SJSA1 (cell line): ENCODE measurements at regions not wholly inside any gene's neighbourhood (a gene's known extent, or its start where the extent isn't known, plus 50 kb on each side); places are given as distances from the start of the nearest gene placed in this dataset.

Experiments used
- DNase-seq, 2 experiments: peaks; one replicate each; pipeline ENCODE4 v3.0.0-alpha.2; 2015 to 2020; ENCODE audit warnings: low spot score in 2 of 2, low read depth in 1 of 2
- H3K27ac ChIP-seq: fragments of 250-450 bp; sonication (Bioruptor Pico); 2 replicates; pipeline ENCODE4 v1.5.1; 2020; ENCODE audit warnings: mild to moderate bottlenecking, moderate library complexity
- H3K27me3 ChIP-seq: fragments of 250-450 bp; sonication (Bioruptor Pico); replicated peaks from 2 replicates; pipeline ENCODE4 v1.5.1; 2020; ENCODE audit warnings: mild to moderate bottlenecking, moderate library complexity
- H3K36me3 ChIP-seq: fragments of 250-450 bp; sonication (Bioruptor Pico); 2 replicates; pipeline ENCODE4 v1.5.1; 2020; ENCODE audit warnings: mild to moderate bottlenecking
- H3K4me1 ChIP-seq: fragments of 250-450 bp; sonication (Bioruptor Pico); replicated peaks from 2 replicates; pipeline ENCODE4 v1.6.1; 2021; ENCODE audit warnings: mild to moderate bottlenecking
- H3K4me3 ChIP-seq: fragments of 250-450 bp; sonication (Bioruptor Pico); 2 replicates; pipeline ENCODE4 v1.5.1; 2020; ENCODE audit warnings: mild to moderate bottlenecking
- H3K9me3 ChIP-seq: fragments of 250-450 bp; sonication (Bioruptor Pico); replicated peaks from 2 replicates; pipeline ENCODE4 v1.5.1; 2020; ENCODE audit warnings: mild to moderate bottlenecking

- no peak for DNase-seq
- H3K27me3 ChIP-seq = no peaks in the 10 kb centered on the region
These were observed 338.6 kb upstream of the PLET1 start for GRCh38 chr11:112599265-112599664.

GRCh38 chr11:112599856-112600533 lies 339.3 kb upstream of the PLET1 start:
- no peak for DNase-seq
- Histone ChIP-seq H3K4me3 (no peak overlapping the region), H3K9me3 (no peaks in the 10 kb centered on the region), H3K27me3 (no peaks in the 10 kb centered on the region), H3K27ac (no peak overlapping the region), H3K4me1 (peaks cover 4% of the 10 kb centered on the region; the same call in 1 of the 2 replicates), H3K36me3 (no peaks in the 10 kb centered on the region)

More at GRCh38 chr11:112599265-112599664, 338.6 kb upstream of the PLET1 start:
- H3K4me3 ChIP-seq = no peak overlapping the region
- no peaks in the 10 kb centered on the region for H3K36me3 ChIP-seq
- H3K9me3 ChIP-seq = no peaks in the 10 kb centered on the region
- no peaks in the 10 kb centered on the region for H3K4me1 ChIP-seq
- H3K27ac ChIP-seq = no peak overlapping the region

GRCh38 chr11:112605093-112605666 lies 344.5 kb upstream of the PLET1 start:
- peak in 1 of 2 experiments; percentile 22 for DNase-seq
- Histone ChIP-seq H3K4me3 (no peak overlapping the region), H3K4me1 (peaks cover 12% of the 10 kb centered on the region; the same call in 1 of the 2 replicates), H3K27ac (no peak overlapping the region), H3K27me3 (no peaks in the 10 kb centered on the region), H3K36me3 (no peaks in the 10 kb centered on the region), H3K9me3 (no peaks in the 10 kb centered on the region)

- Histone ChIP-seq H3K36me3 (no peaks in the 10 kb centered on the region), H3K4me3 (no peak overlapping the region), H3K27me3 (no peaks in the 10 kb centered on the region), H3K9me3 (no peaks in the 10 kb centered on the region), H3K27ac (no peak overlapping the region), H3K4me1 (peaks cover 22% of the 10 kb centered on the region)
- DNase-seq = no peak
These were observed 346.0 kb upstream of the PLET1 start for GRCh38 chr11:112606656-112607055.

- Histone ChIP-seq H3K27me3 (no peaks in the 10 kb centered on the region), H3K36me3 (no peaks in the 10 kb centered on the region), H3K4me1 (peaks cover 22% of the 10 kb centered on the region), H3K4me3 (no peak overlapping the region), H3K27ac (no peak overlapping the region), H3K9me3 (no peaks in the 10 kb centered on the region)
- no peak for DNase-seq
These were observed 347.8 kb upstream of the PLET1 start for GRCh38 chr11:112608509-112608908.

- no peak overlapping the region for H3K4me3 ChIP-seq
- no peak for DNase-seq
- H3K27ac ChIP-seq = no peak overlapping the region
- no peaks in the 10 kb centered on the region for H3K27me3 ChIP-seq
- peaks cover 16% of the 10 kb centered on the region for H3K4me1 ChIP-seq
- H3K9me3 ChIP-seq = no peaks in the 10 kb centered on the region
- no peaks in the 10 kb centered on the region for H3K36me3 ChIP-seq
These were observed 349.8 kb upstream of the PLET1 start for GRCh38 chr11:112610494-112610893.

- peak in 1 of 2 experiments; percentile 3 for DNase-seq
- H3K4me3 ChIP-seq = no peak overlapping the region
- no peaks in the 10 kb centered on the region for H3K9me3 ChIP-seq
- H3K27ac ChIP-seq = no peak overlapping the region
- no peaks in the 10 kb centered on the region for H3K36me3 ChIP-seq
- H3K4me1 ChIP-seq = peaks cover 10% of the 10 kb centered on the region
- H3K27me3 ChIP-seq = no peaks in the 10 kb centered on the region
These were observed 350.0 kb upstream of the NCAM1 start for GRCh38 chr11:112610996-112611750.

GRCh38 chr11:112611771-112612170 lies 349.4 kb upstream of the NCAM1 start:
- H3K4me3 ChIP-seq = no peak overlapping the region
- no peaks in the 10 kb centered on the region for H3K27me3 ChIP-seq
- H3K36me3 ChIP-seq = no peaks in the 10 kb centered on the region
- DNase-seq = no peak
- H3K4me1 ChIP-seq = peaks cover 10% of the 10 kb centered on the region
- no peaks in the 10 kb centered on the region for H3K9me3 ChIP-seq
- H3K27ac ChIP-seq = no peak overlapping the region

GRCh38 chr11:112612250-112612849 lies 348.9 kb upstream of the NCAM1 start:
- Histone ChIP-seq H3K27ac (no peak overlapping the region), H3K4me1 (peaks cover 10% of the 10 kb centered on the region), H3K9me3 (no peaks in the 10 kb centered on the region), H3K27me3 (no peaks in the 10 kb centered on the region), H3K4me3 (no peak overlapping the region), H3K36me3 (no peaks in the 10 kb centered on the region)
- DNase-seq = no peak

- Histone ChIP-seq H3K9me3 (no peaks in the 10 kb centered on the region), H3K27ac (no peak overlapping the region), H3K4me3 (no peak overlapping the region), H3K36me3 (no peaks in the 10 kb centered on the region), H3K27me3 (no peaks in the 10 kb centered on the region), H3K4me1 (peaks cover 10% of the 10 kb centered on the region)
- no peak for DNase-seq
These were observed 347.9 kb upstream of the NCAM1 start for GRCh38 chr11:112613051-112613972.

GRCh38 chr11:112614605-112615004 lies 346.6 kb upstream of the NCAM1 start:
- DNase-seq = no peak
- Histone ChIP-seq H3K36me3 (no peaks in the 10 kb centered on the region), H3K4me1 (peaks cover 10% of the 10 kb centered on the region), H3K4me3 (no peak overlapping the region), H3K27ac (no peak overlapping the region), H3K27me3 (no peaks in the 10 kb centered on the region), H3K9me3 (no peaks in the 10 kb centered on the region)

GRCh38 chr11:112615238-112615637 lies 346.0 kb upstream of the NCAM1 start:
- Histone ChIP-seq H3K27ac (no peak overlapping the region), H3K9me3 (no peaks in the 10 kb centered on the region), H3K27me3 (no peaks in the 10 kb centered on the region), H3K4me3 (no peak overlapping the region), H3K36me3 (no peaks in the 10 kb centered on the region), H3K4me1 (peaks cover 10% of the 10 kb centered on the region)
- no peak for DNase-seq

GRCh38 chr11:112615891-112616290 lies 345.3 kb upstream of the NCAM1 start:
- no peak for DNase-seq
- Histone ChIP-seq H3K36me3 (no peaks in the 10 kb centered on the region), H3K27me3 (no peaks in the 10 kb centered on the region), H3K4me3 (no peak overlapping the region), H3K9me3 (no peaks in the 10 kb centered on the region), H3K4me1 (peaks cover 7% of the 10 kb centered on the region), H3K27ac (no peak overlapping the region)
